HepG2 (cell line): ENCODE measurements at regions not wholly inside any gene's neighbourhood (a gene's known extent, or its start where the extent isn't known, plus 50 kb on each side); places are given as distances from the start of the nearest gene placed in this dataset.

Experiments used
- ATAC-seq: fragments of 200-7000 bp; cut with Tn5 transposase; 3 replicates; pipeline ENCODE4 v1.9.1; 2020; ENCODE audit warnings: mild to moderate bottlenecking, moderate library complexity
- BruUV-seq: library from RNA; stranded (reverse); fragments of 400-500 nt; replicated peaks from 2 replicates; lab custom pipeline; 2021; lab: Mats Ljungman, UMichigan
- CTCF ChIA-PET: fragments of 300-600 bp; formaldehyde crosslinking; extraction: SDS; loops from one replicate; lab custom pipeline; 2021; ENCODE audit warnings: low total read pairs, inconsistent platforms, low intra/inter-chr PET ratio; lab: Yijun Ruan, JAX
- POLR2A ChIA-PET: fragments of 350-600 bp; sonication (Branson Sonifier 250); formaldehyde crosslinking; loops from one replicate; lab custom pipeline; 2020; ENCODE audit warnings: antibody characterized with exemption, inconsistent platforms; lab: Yijun Ruan, JAX
- DNase-seq: peaks from one replicate; pipeline ENCODE4 v3.0.0-alpha.2; 2015; ENCODE audit warnings: low spot score
- FAIRE-seq: peaks from 3 replicates; lab custom pipeline; 2011; peaks lifted over from hg19 to GRCh38; lab: Jason Lieb, UNC
- H2AFZ ChIP-seq: one replicate; pipeline ENCODE4 v1.6.1; 2011; ENCODE audit warnings: low read length, inconsistent platforms
- H3K27ac ChIP-seq: fragments of 300-600 bp; 3 replicates; pipeline ENCODE4 v1.8.0; 2011; ENCODE audit warnings: mixed run types, mild to moderate bottlenecking, mixed read lengths, low read length, inconsistent platforms; ENCODE audit not compliant: insufficient read depth; ENCODE audit errors: extremely low read length
- H3K27me3 ChIP-seq, 2 experiments: fragments of 200-600 bp in 1 of 2; 2 replicates in 1 of 2; 3 replicates in 1 of 2; pipeline versions ENCODE4 v1.6.0 to v1.8.0; 2011; ENCODE audit warnings: low read length in 2 of 2, mild to moderate bottlenecking in 2 of 2, moderate library complexity in 2 of 2, inconsistent platforms in 1 of 2; ENCODE audit not compliant: insufficient read depth in 2 of 2, control insufficient read depth in 1 of 2
- H3K36me3 ChIP-seq, 2 experiments: fragments of 200-600 bp in 1 of 2; replicated peaks in 1 of 2; 2 replicates in 1 of 2; 3 replicates in 1 of 2; pipeline versions ENCODE4 v1.5.1 to v1.8.0; 2011; ENCODE audit warnings: low read length in 2 of 2, inconsistent platforms in 1 of 2; ENCODE audit not compliant: insufficient read depth in 2 of 2, control insufficient read depth in 1 of 2
- H3K4me1 ChIP-seq: 2 replicates; pipeline ENCODE4 v1.5.1; 2012; ENCODE audit warnings: low read length, inconsistent platforms; ENCODE audit not compliant: insufficient read depth
- H3K4me2 ChIP-seq: 2 replicates; pipeline ENCODE4 v1.6.0; 2011; ENCODE audit warnings: low read depth, low read length, inconsistent platforms
- H3K4me3 ChIP-seq, 3 experiments: fragments of 200-600 bp in 1 of 3; sonication (generic), shearing (Covaris generic) in 1 of 3; replicated peaks in 1 of 3; 2 replicates each; pipeline ENCODE4 v1.5.1; 2011 to 2016; ENCODE audit warnings: low read length in 3 of 3, inconsistent platforms in 2 of 3, low read depth in 2 of 3, mild to moderate bottlenecking in 2 of 3, control low read depth in 1 of 3, mixed read lengths in 1 of 3; ENCODE audit not compliant: insufficient read depth in 1 of 3
- H3K79me2 ChIP-seq: one replicate; pipeline ENCODE4 v1.6.1; 2011; ENCODE audit warnings: low read length, inconsistent platforms; ENCODE audit not compliant: insufficient read depth
- H3K9ac ChIP-seq: 2 replicates; pipeline ENCODE4 v1.6.0; 2011; ENCODE audit warnings: mild to moderate bottlenecking, low read depth, low read length, inconsistent platforms; ENCODE audit not compliant: insufficient read depth
- H3K9me3 ChIP-seq: 2 replicates; pipeline ENCODE4 v1.5.1; 2012; ENCODE audit warnings: mild to moderate bottlenecking, low read length
- H4K20me1 ChIP-seq: 2 replicates; pipeline ENCODE4 v1.6.0; 2011; ENCODE audit warnings: inconsistent platforms, mild to moderate bottlenecking, low read length, moderate library complexity; ENCODE audit not compliant: insufficient read depth
- GABPA ChIP-seq, 2 experiments: IDR thresholded peaks; 2 replicates each; pipeline ENCODE4 v1.6.1; 2011 to 2016; ENCODE audit warnings: low read depth in 2 of 2, low read length in 1 of 2, missing biosample characterization in 1 of 2, missing genetic modification characterization in 1 of 2
- MTF1 ChIP-seq: sonication (generic); formaldehyde crosslinking; IDR thresholded peaks from 2 replicates; pipeline ENCODE4 v1.5.0; 2020; ENCODE audit warnings: missing genetic modification reagents
- SP2 ChIP-seq: sonication (generic); formaldehyde crosslinking; IDR thresholded peaks from 2 replicates; pipeline ENCODE4 v1.5.1; 2020; ENCODE audit warnings: mild to moderate bottlenecking, missing genetic modification reagents
- TBX3 ChIP-seq: fragments of 450-650 bp; IDR thresholded peaks from 2 replicates; pipeline ENCODE4 v1.6.1; 2017; ENCODE audit warnings: antibody characterized with exemption, mild to moderate bottlenecking, inconsistent platforms, borderline replicate concordance
- TP53 ChIP-seq: sonication (generic); formaldehyde crosslinking; conservative IDR thresholded peaks from 2 replicates; pipeline ENCODE4 v1.4.0; 2020; ENCODE audit warnings: missing genetic modification reagents
- ZFP90 ChIP-seq: sonication (generic); formaldehyde crosslinking; IDR thresholded peaks from 2 replicates; pipeline ENCODE4 v1.8.0; 2022; ENCODE audit warnings: missing genetic modification reagents, mild to moderate bottlenecking, inconsistent platforms, borderline replicate concordance
- ZNF24 ChIP-seq: fragments of 450-650 bp; IDR thresholded peaks from 2 replicates; pipeline ENCODE4 v1.6.1; 2017; ENCODE audit warnings: antibody characterized with exemption, mild to moderate bottlenecking
- ZNF354B ChIP-seq: sonication (generic); formaldehyde crosslinking; IDR thresholded peaks from 2 replicates; pipeline ENCODE4 v1.8.0; 2022; ENCODE audit warnings: mild to moderate bottlenecking, missing genetic modification reagents
- ZNF619 ChIP-seq: sonication (generic); formaldehyde crosslinking; IDR thresholded peaks from 2 replicates; pipeline ENCODE4 v1.4.0; 2020; ENCODE audit warnings: mild to moderate bottlenecking, missing genetic modification reagents
- ZNF629 ChIP-seq: sonication (generic); formaldehyde crosslinking; conservative IDR thresholded peaks from 2 replicates; pipeline ENCODE4 v1.5.0; 2020; ENCODE audit warnings: missing genetic modification reagents
- WGBS: methylation state at CpG from one replicate; pipeline ENCODE4 v1.1.6; 2017; ENCODE audit warnings: low lambda C conversion rate; 5-methylcytosine and 5-hydroxymethylcytosine counted together
- in situ Hi-C: cut with HindIII; loops from 2 replicates; pipeline ENCODE4 v1.10.0; 2017; ENCODE audit warnings: low pct_unique_long_range_greater_than_20kb; ENCODE audit not compliant: extremely low pct_ligation_motif_present
- intact Hi-C: fragments of 100-400 bp; cut with micrococcal nuclease; formaldehyde crosslinking; loops from one replicate; pipeline ENCODE4 v1.10.0; 2022; ENCODE audit not compliant: unreplicated experiment
- TF ChIP-seq, protein P1 (sequence below): sonication (generic); formaldehyde crosslinking; IDR thresholded peaks from 2 replicates; pipeline ENCODE4 v1.8.1; 2023; ENCODE audit warnings: mild to moderate bottlenecking, inconsistent platforms, moderate library complexity, missing genetic modification reagents, borderline replicate concordance
- TF ChIP-seq, protein P2 (sequence below), 2 experiments: sonication (generic) in 1 of 2; formaldehyde crosslinking in 1 of 2; IDR thresholded peaks; 2 replicates each; pipeline versions ENCODE4 v1.6.1 to v1.9.0; 2014 to 2022; ENCODE audit warnings: antibody characterized with exemption in 1 of 2, borderline replicate concordance in 1 of 2, inconsistent platforms in 1 of 2, low read depth in 1 of 2, missing genetic modification reagents in 1 of 2
- TF ChIP-seq, protein P3 (sequence below): sonication (generic); formaldehyde crosslinking; IDR thresholded peaks from 2 replicates; pipeline ENCODE4 v1.9.0; 2022; ENCODE audit warnings: low read depth, missing genetic modification reagents
- TF ChIP-seq, protein P4 (sequence below): conservative IDR thresholded peaks from 2 replicates; pipeline ENCODE4 v1.6.1; 2018; ENCODE audit warnings: missing genetic modification reagents

DNA sequence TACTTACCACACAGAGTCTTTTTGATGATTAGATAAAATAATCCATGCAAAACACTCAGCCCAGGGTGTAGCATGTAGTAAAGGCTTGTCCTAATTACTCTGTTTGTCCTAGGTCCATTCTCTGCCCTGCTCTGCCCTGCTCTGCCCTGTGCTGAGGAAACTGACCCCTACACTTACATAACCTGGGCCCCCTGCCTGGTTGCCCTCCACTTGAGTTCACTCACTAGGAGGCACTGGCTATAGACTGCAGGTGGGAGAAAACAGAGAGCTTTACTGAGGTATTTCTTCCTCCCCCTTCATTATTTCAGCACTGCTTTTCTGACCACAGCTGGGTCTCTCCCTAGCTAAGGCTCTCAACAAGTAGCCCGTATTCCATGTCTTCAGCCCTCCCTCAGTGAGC, 70.9 kb upstream of the TBX18 start:
- ATAC-seq, result no peak
- in situ Hi-C loops (no loop called here), intact Hi-C loops (no loop called here)
- no peak for TF ChIP-seq ZNF354B (CRISPR knock-in tag)
- TF ChIP-seq, protein P1, sequence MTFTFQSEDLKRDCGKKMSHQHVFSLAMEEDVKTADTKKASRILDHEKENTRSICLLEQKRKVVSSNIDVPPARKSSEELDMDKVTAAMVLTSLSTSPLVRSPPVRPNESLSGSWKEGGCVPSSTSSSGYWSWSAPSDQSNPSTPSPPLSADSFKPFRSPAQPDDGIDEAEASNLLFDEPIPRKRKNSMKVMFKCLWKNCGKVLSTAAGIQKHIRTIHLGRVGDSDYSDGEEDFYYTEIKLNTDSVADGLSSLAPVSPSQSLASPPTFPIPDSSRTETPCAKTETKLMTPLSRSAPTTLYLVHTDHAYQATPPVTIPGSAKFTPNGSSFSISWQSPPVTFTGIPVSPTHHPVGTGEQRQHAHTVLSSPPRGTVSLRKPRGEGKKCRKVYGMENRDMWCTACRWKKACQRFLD (CRISPR knock-in tag), result no peak
- TF ChIP-seq MTF1 (CRISPR knock-in tag), result no peak
- no peak for TF ChIP-seq ZNF619 (CRISPR knock-in tag)
- no peak for TF ChIP-seq SP2
- no peak for TF ChIP-seq GABPA (IDR thresholded peaks at IDR 0.05; ENCODE audit: low read depth, low read length)
- TF ChIP-seq GABPA (CRISPR knock-in tag; IDR thresholded peaks at IDR 0.05; ENCODE audit: low read depth), result no peak
- TF ChIP-seq ZFP90 (CRISPR knock-in tag), result no peak
- TF ChIP-seq TBX3, result no peak
- TF ChIP-seq, protein P2, sequence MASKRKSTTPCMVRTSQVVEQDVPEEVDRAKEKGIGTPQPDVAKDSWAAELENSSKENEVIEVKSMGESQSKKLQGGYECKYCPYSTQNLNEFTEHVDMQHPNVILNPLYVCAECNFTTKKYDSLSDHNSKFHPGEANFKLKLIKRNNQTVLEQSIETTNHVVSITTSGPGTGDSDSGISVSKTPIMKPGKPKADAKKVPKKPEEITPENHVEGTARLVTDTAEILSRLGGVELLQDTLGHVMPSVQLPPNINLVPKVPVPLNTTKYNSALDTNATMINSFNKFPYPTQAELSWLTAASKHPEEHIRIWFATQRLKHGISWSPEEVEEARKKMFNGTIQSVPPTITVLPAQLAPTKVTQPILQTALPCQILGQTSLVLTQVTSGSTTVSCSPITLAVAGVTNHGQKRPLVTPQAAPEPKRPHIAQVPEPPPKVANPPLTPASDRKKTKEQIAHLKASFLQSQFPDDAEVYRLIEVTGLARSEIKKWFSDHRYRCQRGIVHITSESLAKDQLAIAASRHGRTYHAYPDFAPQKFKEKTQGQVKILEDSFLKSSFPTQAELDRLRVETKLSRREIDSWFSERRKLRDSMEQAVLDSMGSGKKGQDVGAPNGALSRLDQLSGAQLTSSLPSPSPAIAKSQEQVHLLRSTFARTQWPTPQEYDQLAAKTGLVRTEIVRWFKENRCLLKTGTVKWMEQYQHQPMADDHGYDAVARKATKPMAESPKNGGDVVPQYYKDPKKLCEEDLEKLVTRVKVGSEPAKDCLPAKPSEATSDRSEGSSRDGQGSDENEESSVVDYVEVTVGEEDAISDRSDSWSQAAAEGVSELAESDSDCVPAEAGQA (IDR thresholded peaks at IDR 0.05; ENCODE audit: low read depth), result no peak
- TF ChIP-seq, protein P2 (CRISPR knock-in tag; IDR thresholded peaks at IDR 0.05; ENCODE audit: borderline replicate concordance), result no peak
- no peak for TF ChIP-seq ZNF629 (CRISPR knock-in tag)
- TF ChIP-seq ZNF24, result no peak
- TF ChIP-seq, protein P3, sequence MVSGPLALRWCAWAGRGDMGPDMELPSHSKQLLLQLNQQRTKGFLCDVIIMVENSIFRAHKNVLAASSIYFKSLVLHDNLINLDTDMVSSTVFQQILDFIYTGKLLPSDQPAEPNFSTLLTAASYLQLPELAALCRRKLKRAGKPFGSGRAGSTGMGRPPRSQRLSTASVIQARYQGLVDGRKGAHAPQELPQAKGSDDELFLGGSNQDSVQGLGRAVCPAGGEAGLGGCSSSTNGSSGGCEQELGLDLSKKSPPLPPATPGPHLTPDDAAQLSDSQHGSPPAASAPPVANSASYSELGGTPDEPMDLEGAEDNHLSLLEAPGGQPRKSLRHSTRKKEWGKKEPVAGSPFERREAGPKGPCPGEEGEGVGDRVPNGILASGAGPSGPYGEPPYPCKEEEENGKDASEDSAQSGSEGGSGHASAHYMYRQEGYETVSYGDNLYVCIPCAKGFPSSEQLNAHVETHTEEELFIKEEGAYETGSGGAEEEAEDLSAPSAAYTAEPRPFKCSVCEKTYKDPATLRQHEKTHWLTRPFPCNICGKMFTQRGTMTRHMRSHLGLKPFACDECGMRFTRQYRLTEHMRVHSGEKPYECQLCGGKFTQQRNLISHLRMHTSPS, result no peak
- TF ChIP-seq, protein P4, sequence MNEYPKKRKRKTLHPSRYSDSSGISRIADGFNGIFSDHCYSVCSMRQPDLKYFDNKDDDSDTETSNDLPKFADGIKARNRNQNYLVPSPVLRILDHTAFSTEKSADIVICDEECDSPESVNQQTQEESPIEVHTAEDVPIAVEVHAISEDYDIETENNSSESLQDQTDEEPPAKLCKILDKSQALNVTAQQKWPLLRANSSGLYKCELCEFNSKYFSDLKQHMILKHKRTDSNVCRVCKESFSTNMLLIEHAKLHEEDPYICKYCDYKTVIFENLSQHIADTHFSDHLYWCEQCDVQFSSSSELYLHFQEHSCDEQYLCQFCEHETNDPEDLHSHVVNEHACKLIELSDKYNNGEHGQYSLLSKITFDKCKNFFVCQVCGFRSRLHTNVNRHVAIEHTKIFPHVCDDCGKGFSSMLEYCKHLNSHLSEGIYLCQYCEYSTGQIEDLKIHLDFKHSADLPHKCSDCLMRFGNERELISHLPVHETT, result no peak
- TF ChIP-seq TP53 (CRISPR knock-in tag), result no peak

More for the DNA sequence above, 70.9 kb upstream of the TBX18 start:
- H3K9me3 ChIP-seq, result no peaks in the 10 kb centered on the region
- no peaks in the 10 kb centered on the region for H3K27me3 ChIP-seq
- H3K9ac ChIP-seq, result no peak overlapping the region
- no peak overlapping the region for H3K27ac ChIP-seq
- DNase-seq (no peak), FAIRE-seq (no peak)
- WGBS, result 5% methylated on average over 1 of the region's 1 CpG
- H3K4me2 ChIP-seq, result no peak overlapping the region
- ChIA-PET CTCF (no interaction called here), POLR2A (no interaction called here)
- BruUV-seq, result no TSS peak
- no peaks in the 10 kb centered on the region for H4K20me1 ChIP-seq
- no peaks in the 10 kb centered on the region for H3K4me1 ChIP-seq
- H3K79me2 ChIP-seq, result no peaks in the 10 kb centered on the region
- H3K4me3 ChIP-seq, result no peak overlapping the region
- no peak overlapping the region for H2AFZ ChIP-seq
- H3K36me3 ChIP-seq, result no peaks in the 10 kb centered on the region
